Mucosa of stomach (tissue), 1 donor: ENCODE measurements at regions not wholly inside any gene's neighbourhood (a gene's known extent, or its start where the extent isn't known, plus 50 kb on each side); places are given as distances from the start of the nearest gene placed in this dataset.

ENCODE experiments used
- H3K27me3 ChIP-seq: one replicate; pipeline ENCODE4 v1.7.0; 2013; ENCODE audit warnings: mild to moderate bottlenecking, low read length; ENCODE audit not compliant: control insufficient read depth, insufficient read depth
- H3K36me3 ChIP-seq: one replicate; pipeline ENCODE4 v1.7.0; 2013; ENCODE audit warnings: low read length; ENCODE audit not compliant: control insufficient read depth, insufficient read depth
- H3K4me1 ChIP-seq: one replicate; pipeline ENCODE4 v1.7.0; 2013; ENCODE audit warnings: mild to moderate bottlenecking, low read length; ENCODE audit not compliant: control insufficient read depth, insufficient read depth
- H3K4me3 ChIP-seq: one replicate; pipeline ENCODE4 v1.7.0; 2013; ENCODE audit warnings: low read length
- H3K9ac ChIP-seq: one replicate; pipeline ENCODE4 v1.7.0; 2013; ENCODE audit warnings: mild to moderate bottlenecking, low read length, moderate library complexity
- H3K9me3 ChIP-seq: one replicate; pipeline ENCODE4 v1.7.0; 2013; ENCODE audit warnings: mild to moderate bottlenecking, low read length, moderate library complexity; ENCODE audit not compliant: control insufficient read depth
- donor health status: Pancreatic carcinoma.

GRCh38 chr12:5201554-5202218 is 158.0 kb downstream of the KCNA5 start:
- H3K4me1 ChIP-seq = peaks cover 4% of the 10 kb centered on the region
- peaks cover 13% of the 10 kb centered on the region for H3K27me3 ChIP-seq
- no peak overlapping the region for H3K4me3 ChIP-seq
- no peaks in the 10 kb centered on the region for H3K9me3 ChIP-seq
- no peaks in the 10 kb centered on the region for H3K36me3 ChIP-seq
- no peak overlapping the region for H3K9ac ChIP-seq

- H3K27me3 ChIP-seq = peaks cover 10% of the 10 kb centered on the region
- no peaks in the 10 kb centered on the region for H3K9me3 ChIP-seq
- no peaks in the 10 kb centered on the region for H3K36me3 ChIP-seq
- no peak overlapping the region for H3K9ac ChIP-seq
- no peak overlapping the region for H3K4me3 ChIP-seq
- H3K4me1 ChIP-seq = peaks cover 4% of the 10 kb centered on the region
These were observed 159.6 kb downstream of the KCNA5 start for GRCh38 chr12:5203274-5203673.

- H3K4me3 ChIP-seq = no peak overlapping the region
- peaks cover 4% of the 10 kb centered on the region for H3K4me1 ChIP-seq
- H3K27me3 ChIP-seq = peaks cover 10% of the 10 kb centered on the region
- H3K36me3 ChIP-seq = no peaks in the 10 kb centered on the region
- no peak overlapping the region for H3K9ac ChIP-seq
- H3K9me3 ChIP-seq = no peaks in the 10 kb centered on the region
These were observed 160.0 kb downstream of the KCNA5 start for GRCh38 chr12:5203720-5204119.

GRCh38 chr12:5204271-5204670 is 160.6 kb downstream of the KCNA5 start:
- peaks cover 10% of the 10 kb centered on the region for H3K27me3 ChIP-seq
- H3K9ac ChIP-seq = no peak overlapping the region
- peaks cover 4% of the 10 kb centered on the region for H3K4me1 ChIP-seq
- no peaks in the 10 kb centered on the region for H3K9me3 ChIP-seq
- no peaks in the 10 kb centered on the region for H3K36me3 ChIP-seq
- H3K4me3 ChIP-seq = no peak overlapping the region

GRCh38 chr12:5204831-5205230 is 161.2 kb downstream of the KCNA5 start:
- Histone ChIP-seq H3K9me3 (no peaks in the 10 kb centered on the region), H3K9ac (no peak overlapping the region), H3K4me1 (peaks cover 4% of the 10 kb centered on the region), H3K36me3 (no peaks in the 10 kb centered on the region), H3K27me3 (peaks cover 4% of the 10 kb centered on the region), H3K4me3 (no peak overlapping the region)

- no peak overlapping the region for H3K4me3 ChIP-seq
- no peaks in the 10 kb centered on the region for H3K36me3 ChIP-seq
- no peaks in the 10 kb centered on the region for H3K4me1 ChIP-seq
- no peak overlapping the region for H3K9ac ChIP-seq
- peaks cover 3% of the 10 kb centered on the region for H3K27me3 ChIP-seq
- H3K9me3 ChIP-seq = no peaks in the 10 kb centered on the region
These were observed 162.9 kb downstream of the KCNA5 start for GRCh38 chr12:5206401-5207175.

- Histone ChIP-seq H3K4me1 (no peaks in the 10 kb centered on the region), H3K4me3 (no peak overlapping the region), H3K9ac (no peak overlapping the region), H3K27me3 (peaks cover 3% of the 10 kb centered on the region), H3K9me3 (no peaks in the 10 kb centered on the region), H3K36me3 (no peaks in the 10 kb centered on the region)
These were observed 166.7 kb downstream of the KCNA5 start for GRCh38 chr12:5210179-5210922.

GRCh38 chr12:5210923-5211290 is 167.2 kb downstream of the KCNA5 start:
- Histone ChIP-seq H3K9ac (no peak overlapping the region), H3K4me1 (no peaks in the 10 kb centered on the region), H3K27me3 (peaks cover 3% of the 10 kb centered on the region), H3K9me3 (no peaks in the 10 kb centered on the region), H3K4me3 (no peak overlapping the region), H3K36me3 (no peaks in the 10 kb centered on the region)

GRCh38 chr12:5213336-5213735 is 169.7 kb downstream of the KCNA5 start:
- Histone ChIP-seq H3K9me3 (no peaks in the 10 kb centered on the region), H3K4me1 (no peaks in the 10 kb centered on the region), H3K27me3 (no peaks in the 10 kb centered on the region)

GRCh38 chr12:5213990-5214389 is 170.3 kb downstream of the KCNA5 start:
- no peak overlapping the region for H3K4me3 ChIP-seq
- H3K36me3 ChIP-seq = no peaks in the 10 kb centered on the region
- no peaks in the 10 kb centered on the region for H3K9me3 ChIP-seq
- no peaks in the 10 kb centered on the region for H3K4me1 ChIP-seq
- no peak overlapping the region for H3K9ac ChIP-seq
- H3K27me3 ChIP-seq = no peaks in the 10 kb centered on the region

More at GRCh38 chr12:5213336-5213735, 169.7 kb downstream of the KCNA5 start:
- Histone ChIP-seq H3K4me3 (no peak overlapping the region), H3K36me3 (no peaks in the 10 kb centered on the region), H3K9ac (no peak overlapping the region)

GRCh38 chr12:5217936-5218335 is 174.3 kb downstream of the KCNA5 start:
- H3K9me3 ChIP-seq = no peaks in the 10 kb centered on the region
- no peaks in the 10 kb centered on the region for H3K36me3 ChIP-seq
- peaks cover 7% of the 10 kb centered on the region for H3K4me1 ChIP-seq
- no peak overlapping the region for H3K4me3 ChIP-seq
- H3K9ac ChIP-seq = no peak overlapping the region
- no peaks in the 10 kb centered on the region for H3K27me3 ChIP-seq

- Histone ChIP-seq H3K36me3 (no peaks in the 10 kb centered on the region), H3K4me1 (peaks cover 7% of the 10 kb centered on the region), H3K4me3 (no peak overlapping the region), H3K27me3 (no peaks in the 10 kb centered on the region), H3K9me3 (no peaks in the 10 kb centered on the region), H3K9ac (no peak overlapping the region)
These were observed 176.4 kb downstream of the KCNA5 start for GRCh38 chr12:5220099-5220498.
